Stimulated activated naive CD8-positive, alpha-beta T cell treated with anti-CD3 and anti-CD28 coated beads, Interleukin-15, amount 100 ng/mL, for 72 hours (primary cell): ENCODE measurements at regions not wholly inside any gene's neighbourhood (a gene's known extent, or its start where the extent isn't known, plus 50 kb on each side); places are given as distances from the start of the nearest gene placed in this dataset.
A peak's percentile ranks its signal among the peaks of the same experiment; 100 is the strongest.

Experiments
- ATAC-seq: fragments of 150-1000 bp; cut with Tn5 transposase; 2 replicates; pipeline ENCODE4 v1.10.0; 2021; ENCODE audit warnings: mild to moderate bottlenecking, moderate library complexity
- DNase-seq, 2 donors: peaks; one replicate each; pipeline ENCODE4 v3.0.0; 2021 to 2022
- H3K27ac Mint-ChIP-seq, 2 donors: one replicate each; pipeline ENCODE4 v1.8.0; 2022; ENCODE audit warnings: mild to moderate bottlenecking in 2 of 2, mixed read lengths in 2 of 2, moderate library complexity in 2 of 2
- H3K27me3 Mint-ChIP-seq: one replicate; pipeline ENCODE4 v1.8.0; 2022; ENCODE audit warnings: mixed read lengths
- H3K4me1 Mint-ChIP-seq: one replicate; pipeline ENCODE4 v1.8.0; 2022; ENCODE audit warnings: mild to moderate bottlenecking, mixed read lengths
- H3K4me3 Mint-ChIP-seq, 2 donors: one replicate each; pipeline ENCODE4 v1.8.0; 2022; ENCODE audit warnings: mild to moderate bottlenecking in 2 of 2, mixed read lengths in 2 of 2, moderate library complexity in 1 of 2
- H3K9me3 Mint-ChIP-seq, 2 donors: one replicate each; pipeline ENCODE4 v1.8.0; 2022; ENCODE audit warnings: mixed read lengths in 2 of 2

- Mint-ChIP-seq H3K4me3 (no peak overlapping the region), H3K27me3 (no peaks in the 10 kb centered on the region), H3K4me1 (no peaks in the 10 kb centered on the region), H3K27ac (no peak overlapping the region), H3K9me3 (no peaks in the 10 kb centered on the region)
- DNase-seq (no peak), ATAC-seq (no peak)
These were observed 85.3 kb upstream of the HK2 start for GRCh38 chr2:74748665-74749064.

DNA sequence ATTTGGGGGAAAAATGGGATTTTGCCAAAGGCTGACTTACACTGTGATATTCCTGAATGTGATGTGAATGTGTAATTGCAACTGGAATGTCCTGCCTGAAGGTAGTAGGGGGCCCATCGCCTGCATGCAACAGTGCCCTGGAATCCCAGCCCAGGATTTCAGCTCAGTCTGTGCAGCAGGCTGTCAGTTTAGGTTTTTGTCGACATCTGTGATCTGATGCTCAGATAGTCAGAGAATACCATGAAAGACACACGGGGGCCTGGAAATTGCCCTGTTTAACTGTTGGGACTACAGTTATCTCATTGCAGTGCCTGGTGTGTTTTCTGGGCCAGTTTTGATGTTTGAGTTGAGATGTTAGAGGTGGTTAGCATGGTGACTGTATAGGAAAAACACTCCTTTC is 84.5 kb upstream of the HK2 start:
- no peak overlapping the region for H3K4me3 Mint-ChIP-seq
- no peaks in the 10 kb centered on the region for H3K9me3 Mint-ChIP-seq
- no peak overlapping the region for H3K27ac Mint-ChIP-seq
- ATAC-seq (no peak), DNase-seq (no peak)
- H3K27me3 Mint-ChIP-seq = no peaks in the 10 kb centered on the region
- H3K4me1 Mint-ChIP-seq = no peaks in the 10 kb centered on the region

- Mint-ChIP-seq H3K9me3 (peaks cover 5 to 8% of the 10 kb centered on the region in 2 donors), H3K4me3 (no peak overlapping the region), H3K27me3 (no peaks in the 10 kb centered on the region), H3K4me1 (no peaks in the 10 kb centered on the region), H3K27ac (no peak overlapping the region)
- ATAC-seq = no peak
- no peak for DNase-seq
These were observed 81.7 kb upstream of the HK2 start for GRCh38 chr2:74751981-74752851.

DNA sequence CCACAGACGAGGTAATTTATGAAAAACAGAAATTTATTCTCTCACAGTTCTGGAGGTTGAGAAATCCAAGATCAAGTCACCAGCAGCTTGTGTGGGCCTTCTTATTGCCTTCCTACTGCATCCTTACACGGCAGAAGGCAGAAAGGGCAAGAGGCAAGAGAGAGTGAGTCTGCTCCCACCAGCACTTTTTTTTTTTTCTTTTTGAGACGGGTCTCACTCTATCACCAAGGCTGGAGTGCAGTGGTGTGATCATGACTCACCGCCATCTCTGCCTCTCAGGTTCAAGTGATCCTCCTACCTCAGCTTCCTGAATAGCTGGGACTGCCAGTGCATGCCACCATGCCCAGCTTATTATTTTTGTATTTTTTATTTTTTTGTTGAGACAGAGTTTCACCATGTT is 78.5 kb upstream of the HK2 start:
- DNase-seq (no peak), ATAC-seq (no peak)
- Mint-ChIP-seq H3K27me3 (no peaks in the 10 kb centered on the region), H3K4me1 (no peaks in the 10 kb centered on the region), H3K9me3 (peaks cover 8 to 10% of the 10 kb centered on the region in 2 donors), H3K4me3 (no peak overlapping the region), H3K27ac (no peak overlapping the region)

- DNase-seq (no peak), ATAC-seq (no peak)
- no peaks in the 10 kb centered on the region for H3K27me3 Mint-ChIP-seq
- H3K9me3 Mint-ChIP-seq = peaks cover 8 to 10% of the 10 kb centered on the region in 2 donors
- no peaks in the 10 kb centered on the region for H3K4me1 Mint-ChIP-seq
- H3K4me3 Mint-ChIP-seq = no peak overlapping the region
- no peak overlapping the region for H3K27ac Mint-ChIP-seq
These were observed 77.5 kb upstream of the HK2 start for GRCh38 chr2:74756356-74756890.

DNA sequence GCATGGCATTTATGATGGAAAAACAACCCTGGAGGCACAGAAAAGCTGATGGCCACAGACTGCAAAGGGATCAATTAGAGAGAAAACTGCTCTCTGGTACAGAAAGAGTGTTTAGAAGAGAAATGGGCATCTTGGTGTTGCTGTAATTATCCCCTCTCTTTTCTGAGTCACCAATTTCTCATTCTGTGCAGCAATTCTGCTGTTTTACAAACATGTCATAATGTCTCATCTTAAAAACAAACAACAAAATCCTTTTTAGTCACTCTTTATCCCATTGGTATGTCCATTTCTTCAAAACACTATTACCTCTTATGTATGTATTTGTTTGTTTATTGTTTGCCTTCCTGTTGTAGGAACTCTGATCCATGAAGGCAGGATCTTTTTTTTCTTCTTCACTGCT is 73.9 kb upstream of the HK2 start:
- H3K27me3 Mint-ChIP-seq = no peaks in the 10 kb centered on the region
- peak overlapping the region in 1 of 2 donors; percentile 50 for H3K27ac Mint-ChIP-seq
- peaks cover 8 to 10% of the 10 kb centered on the region in 2 donors for H3K9me3 Mint-ChIP-seq
- no peak overlapping the region for H3K4me3 Mint-ChIP-seq
- ATAC-seq (no peak), DNase-seq (no peak)
- peaks cover 12% of the 10 kb centered on the region for H3K4me1 Mint-ChIP-seq

DNA sequence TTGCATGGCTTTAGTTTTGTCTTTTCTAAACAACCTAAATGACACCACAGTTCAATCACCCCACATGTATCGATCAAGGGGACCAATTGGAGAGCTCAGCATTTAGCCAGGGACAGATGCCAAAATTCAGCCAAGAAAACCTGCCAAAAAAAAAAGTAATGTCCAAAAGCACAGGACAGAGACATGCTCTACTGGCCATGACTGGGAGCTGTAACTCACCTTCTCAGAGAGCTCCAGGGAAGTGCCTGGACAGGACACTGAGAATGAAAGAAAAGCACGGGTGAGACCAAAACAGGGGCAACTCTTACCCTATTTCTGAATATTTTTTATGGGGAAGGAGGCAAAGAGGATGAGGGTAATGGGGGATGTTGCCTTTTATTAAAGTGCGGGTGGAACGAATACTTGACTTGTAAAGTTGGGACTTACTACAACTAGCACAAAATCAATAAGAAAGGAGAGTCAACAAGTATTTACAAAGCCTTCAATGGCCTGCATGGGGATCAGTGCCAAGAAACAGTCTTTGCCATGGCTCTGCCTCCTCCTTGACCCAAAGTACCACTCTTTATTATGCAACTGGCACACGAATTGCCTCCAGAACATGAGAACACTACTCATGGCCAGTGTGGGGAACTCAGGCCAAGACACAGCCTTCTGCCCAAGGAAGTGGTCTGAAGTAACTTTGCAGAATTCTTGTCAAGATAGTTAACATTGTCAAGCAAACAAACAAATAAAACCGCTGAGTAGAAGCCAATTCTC is 72.9 kb upstream of the HK2 start:
- H3K4me1 Mint-ChIP-seq = peaks cover 12% of the 10 kb centered on the region
- peaks cover 8 to 10% of the 10 kb centered on the region in 2 donors for H3K9me3 Mint-ChIP-seq
- DNase-seq (no peak), ATAC-seq (no peak)
- no peak overlapping the region for H3K27ac Mint-ChIP-seq
- no peak overlapping the region for H3K4me3 Mint-ChIP-seq
- H3K27me3 Mint-ChIP-seq = no peaks in the 10 kb centered on the region

- no peak overlapping the region for H3K27ac Mint-ChIP-seq
- peak; percentile 44 for ATAC-seq
These were observed 71.1 kb upstream of the HK2 start for GRCh38 chr2:74762789-74763188.

GRCh38 chr2:74763962-74764428 is 69.9 kb upstream of the HK2 start:
- Mint-ChIP-seq H3K4me3 (no peak overlapping the region), H3K4me1 (peaks cover 12% of the 10 kb centered on the region), H3K27me3 (no peaks in the 10 kb centered on the region), H3K27ac (no peak overlapping the region), H3K9me3 (no peaks in the 10 kb centered on the region)
- DNase-seq = no peak
- no peak for ATAC-seq

More at GRCh38 chr2:74762789-74763188, 71.1 kb upstream of the HK2 start:
- Mint-ChIP-seq H3K4me3 (no peak overlapping the region), H3K9me3 (peaks cover 0 to 3% of the 10 kb centered on the region in 2 donors), H3K27me3 (no peaks in the 10 kb centered on the region), H3K4me1 (peaks cover 12% of the 10 kb centered on the region)
- DNase-seq = no peak

DNA sequence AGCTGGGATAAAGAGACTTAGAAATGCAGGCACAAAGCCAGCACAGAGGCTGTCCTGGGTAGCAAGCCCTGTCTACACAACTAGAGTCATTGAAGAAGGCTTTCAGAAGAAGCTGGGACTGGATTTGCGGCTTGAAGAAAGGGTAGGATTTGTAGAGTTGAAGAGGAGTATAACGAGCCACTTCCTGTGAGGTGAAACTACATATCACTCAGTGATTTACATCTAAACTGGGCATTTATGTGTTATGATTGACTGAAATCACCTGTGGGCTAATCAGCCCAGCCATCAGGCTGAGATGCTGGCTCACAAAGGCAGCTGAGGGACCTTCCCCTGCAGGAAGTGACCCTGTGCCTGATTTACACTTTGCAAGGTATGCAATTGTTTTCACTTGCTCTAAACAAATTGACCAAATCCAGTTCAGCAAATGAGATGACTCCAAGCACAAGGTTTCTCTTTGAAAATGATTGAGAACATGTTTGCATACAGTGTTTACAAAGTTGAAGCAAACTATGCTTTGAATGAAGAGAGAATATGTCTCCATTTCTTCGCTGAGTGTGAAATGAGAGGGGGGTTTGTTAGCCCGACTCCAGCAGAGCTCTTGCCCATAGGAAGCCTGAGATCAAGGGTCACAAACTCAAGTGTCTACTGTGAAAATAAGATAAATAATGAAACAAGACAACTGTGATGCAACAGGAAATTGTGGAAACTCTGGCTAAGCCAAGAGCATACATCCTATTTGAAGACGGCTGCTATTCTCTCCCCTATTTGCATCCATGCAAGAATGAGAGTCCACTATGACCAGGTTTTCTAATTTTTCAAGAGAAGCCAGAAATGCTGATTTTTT is 69.3 kb upstream of the HK2 start:
- Mint-ChIP-seq H3K27ac (no peak overlapping the region), H3K4me1 (peaks cover 12% of the 10 kb centered on the region), H3K27me3 (no peaks in the 10 kb centered on the region), H3K9me3 (no peaks in the 10 kb centered on the region), H3K4me3 (no peak overlapping the region)
- ATAC-seq = peak; percentile 60
- no peak for DNase-seq

DNA sequence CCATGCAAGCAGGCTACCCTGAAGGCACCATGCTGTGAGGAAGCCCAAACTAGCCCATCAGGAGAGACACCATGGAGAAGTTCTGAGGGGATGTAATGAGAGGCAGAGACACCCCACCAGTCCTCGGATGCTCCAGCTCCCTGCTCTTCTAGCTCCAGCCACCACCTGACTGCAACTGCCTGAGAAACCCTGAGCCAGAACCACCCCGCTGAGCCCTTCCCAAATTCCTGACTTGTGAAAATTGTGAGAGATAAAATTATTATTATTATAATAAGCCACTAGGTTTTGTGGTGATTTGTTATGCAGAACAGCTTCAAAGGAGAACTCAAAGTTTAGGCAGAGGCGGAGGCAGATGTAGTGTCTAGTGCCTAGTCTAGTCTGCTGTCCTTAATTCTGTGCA is 67.1 kb upstream of the HK2 start:
- no peak overlapping the region for H3K27ac Mint-ChIP-seq
- no peak for ATAC-seq
- peaks cover 12% of the 10 kb centered on the region for H3K4me1 Mint-ChIP-seq

GRCh38 chr2:74767618-74768017 is 66.3 kb upstream of the HK2 start:
- Mint-ChIP-seq H3K4me1 (peaks cover 12% of the 10 kb centered on the region), H3K27me3 (no peaks in the 10 kb centered on the region), H3K4me3 (no peak overlapping the region), H3K9me3 (no peaks in the 10 kb centered on the region), H3K27ac (no peak overlapping the region)
- no peak for ATAC-seq
- no peak for DNase-seq

More for the DNA sequence above, 67.1 kb upstream of the HK2 start:
- Mint-ChIP-seq H3K27me3 (no peaks in the 10 kb centered on the region), H3K4me3 (no peak overlapping the region), H3K9me3 (no peaks in the 10 kb centered on the region)
- no peak for DNase-seq

GRCh38 chr2:74768401-74768914 is 65.5 kb upstream of the HK2 start:
- DNase-seq (no peak), ATAC-seq (no peak)
- Mint-ChIP-seq H3K4me1 (peaks cover 12% of the 10 kb centered on the region), H3K4me3 (no peak overlapping the region), H3K27me3 (no peaks in the 10 kb centered on the region), H3K27ac (peak overlapping the region in 1 of 2 donors; percentile 30), H3K9me3 (no peaks in the 10 kb centered on the region)

GRCh38 chr2:74772046-74772445 is 61.9 kb upstream of the HK2 start:
- no peak for ATAC-seq
- DNase-seq = no peak
- Mint-ChIP-seq H3K9me3 (no peaks in the 10 kb centered on the region), H3K4me3 (no peak overlapping the region), H3K27me3 (no peaks in the 10 kb centered on the region), H3K27ac (no peak overlapping the region), H3K4me1 (no peaks in the 10 kb centered on the region)
